GM21723 (cell line): ENCODE measurements at regions not wholly inside any gene's neighbourhood (a gene's known extent, or its start where the extent isn't known, plus 50 kb on each side); places are given as distances from the start of the nearest gene placed in this dataset.
"Not testable (repeated sequence)": the region's sequence is repeated elsewhere in the genome, so short reads cannot be mapped to it uniquely, and the experiment has no call there.

Experiments
- ATAC-seq: cut with Tn5 transposase; IDR thresholded peaks from one replicate; pipeline ENCODE4 v1.9.1; 2021; ENCODE audit warnings: mild to moderate bottlenecking, moderate library complexity; ENCODE audit not compliant: unreplicated experiment

DNA sequence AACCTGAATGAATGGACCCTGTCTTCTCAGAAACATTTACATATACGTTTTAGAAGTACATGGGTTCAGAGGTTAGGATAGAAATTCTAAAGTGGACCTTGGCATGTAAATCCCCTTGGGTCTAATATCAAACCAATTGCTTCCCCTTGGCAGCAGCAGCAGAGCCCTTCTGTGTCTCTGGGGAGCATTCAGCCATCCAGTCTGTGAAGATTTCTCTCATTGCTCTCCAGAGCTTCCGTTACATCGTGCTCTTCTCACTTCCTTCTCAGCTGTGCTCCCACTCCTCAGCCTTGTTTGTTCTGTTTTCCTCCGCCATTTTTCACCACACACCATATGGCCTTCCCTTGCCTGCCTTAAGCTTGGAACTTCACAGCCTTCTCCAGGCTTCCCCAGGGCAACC, 61.5 kb upstream of the ATP1B1 start:
- peak; percentile 42 for ATAC-seq

GRCh38 chr1:169046671-169047070, 59.8 kb upstream of the ATP1B1 start:
- ATAC-seq = no peak

DNA sequence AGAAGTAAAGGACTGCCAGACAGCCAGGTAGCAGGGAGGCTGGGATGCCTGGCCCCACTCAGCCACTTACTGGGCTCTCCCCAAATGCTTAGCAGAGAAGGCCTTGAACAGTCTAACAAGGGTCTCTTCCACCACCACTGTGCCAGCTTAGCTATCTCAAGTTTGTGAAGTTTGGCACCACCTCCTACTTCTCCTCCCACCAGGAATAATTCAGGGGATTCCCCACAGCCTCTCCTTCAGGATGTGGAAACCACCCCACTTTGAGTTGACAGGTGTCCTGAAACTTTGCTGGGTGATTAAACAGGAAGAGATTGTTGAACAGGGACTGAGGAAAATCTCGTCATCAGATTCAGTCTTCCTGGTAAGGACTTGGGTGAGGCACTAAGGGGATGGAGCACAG, 59.4 kb upstream of the ATP1B1 start:
- no peak for ATAC-seq

- no peak for ATAC-seq
These were observed 58.4 kb upstream of the ATP1B1 start for GRCh38 chr1:169048043-169048442.

- no peak for ATAC-seq
These were observed 57.1 kb upstream of the ATP1B1 start for GRCh38 chr1:169049258-169049938.

- no peak for ATAC-seq
These were observed 55.3 kb upstream of the ATP1B1 start for GRCh38 chr1:169051171-169051570.

DNA sequence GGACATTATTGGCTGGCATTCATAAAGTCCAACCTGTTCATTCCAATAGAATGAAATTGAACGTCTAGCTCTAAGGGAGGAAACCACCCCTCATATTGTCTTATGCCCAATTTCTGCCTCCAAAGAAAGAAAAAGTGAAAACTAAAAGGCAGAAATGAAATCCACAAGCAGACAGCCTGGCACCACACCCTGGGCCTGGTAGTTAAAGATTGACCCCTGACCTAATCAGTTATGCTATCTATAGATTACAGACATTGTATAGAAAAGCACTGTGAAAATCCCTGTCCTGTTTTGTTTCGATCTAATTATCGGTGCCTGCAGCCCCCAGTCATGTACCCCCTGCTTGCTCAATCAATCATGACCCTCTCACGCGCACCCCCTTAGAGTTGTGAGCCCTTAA, 54.3 kb upstream of the ATP1B1 start:
- not testable (repeated sequence) for ATAC-seq

DNA sequence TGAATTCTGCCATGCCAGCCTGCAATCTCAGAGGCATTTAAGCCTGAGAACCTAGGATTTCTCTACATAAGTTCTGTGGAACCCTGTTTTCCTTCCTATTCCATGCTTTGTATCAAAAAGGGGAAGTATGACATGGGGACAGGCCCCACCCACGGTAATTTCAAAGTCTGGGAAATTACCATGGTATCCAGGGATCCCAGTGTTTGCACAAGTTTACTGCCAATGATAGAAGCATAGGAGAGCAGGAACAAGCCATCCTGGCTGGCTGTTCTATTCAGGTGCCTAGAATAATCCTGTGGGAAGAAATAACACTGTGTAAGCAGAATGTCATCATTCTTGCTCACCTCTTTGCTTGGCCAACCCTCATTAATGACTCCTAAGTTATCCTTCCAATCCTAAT, 53.8 kb upstream of the ATP1B1 start:
- no peak for ATAC-seq

- ATAC-seq = no peak
These were observed 53.3 kb upstream of the ATP1B1 start for GRCh38 chr1:169053196-169053595.
